NCI-H2171 (cell line): ENCODE measurements at regions not wholly inside any gene's neighbourhood (a gene's known extent, or its start where the extent isn't known, plus 50 kb on each side); places are given as distances from the start of the nearest gene placed in this dataset.

Experiments used
- DNase-seq: peaks from one replicate; lab custom pipeline; 2025; lab: John Stamatoyannopoulos, UW

- no peak for DNase-seq
Observed at GRCh38 chr4:24105327-24106038, 215.6 kb upstream of the PPARGC1A start.

GRCh38 chr4:24104158-24104565 lies 214.3 kb upstream of the PPARGC1A start:
- DNase-seq = no peak

- DNase-seq = no peak
Observed at GRCh38 chr4:24103434-24104157, 213.7 kb upstream of the PPARGC1A start.

DNA sequence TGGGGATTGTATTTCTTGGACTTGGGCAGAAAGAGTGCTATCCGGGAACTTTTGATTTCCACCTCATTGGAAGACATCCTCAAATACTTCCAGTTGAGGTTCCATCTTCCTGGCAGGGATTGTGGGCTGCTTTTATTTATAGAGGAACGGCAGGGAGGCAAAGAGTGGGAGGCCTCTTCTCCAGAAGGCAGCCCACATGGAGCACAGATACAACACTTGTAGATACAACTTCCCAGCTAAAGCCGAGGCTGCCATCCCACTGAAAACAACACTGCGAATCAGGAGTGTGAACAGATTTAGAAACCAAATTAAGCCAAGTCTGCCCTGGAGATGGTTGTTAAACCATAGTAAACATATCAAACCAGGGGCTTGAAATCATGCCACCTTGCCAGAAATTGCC lies 212.8 kb upstream of the PPARGC1A start:
- DNase-seq = no peak

DNA sequence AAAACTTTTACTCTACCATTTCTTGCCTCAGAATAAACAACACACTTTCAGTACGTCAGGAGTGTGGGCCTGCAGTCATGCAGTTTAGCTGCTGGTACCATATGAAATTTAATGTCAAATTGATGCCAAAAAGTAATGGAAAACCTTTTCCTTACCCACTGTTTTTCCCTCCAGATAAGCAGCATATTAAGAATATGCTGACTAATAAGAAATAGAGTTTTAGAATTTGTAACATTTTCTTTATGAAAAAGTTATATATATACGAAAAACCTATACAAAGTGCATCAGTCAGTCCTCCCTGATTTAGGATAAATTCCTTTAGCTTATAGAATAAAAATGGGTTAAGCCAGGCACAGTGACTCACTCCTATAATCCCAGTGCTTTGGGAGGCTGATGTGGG lies 206.8 kb upstream of the PPARGC1A start:
- no peak for DNase-seq

- no peak for DNase-seq
Observed at GRCh38 chr4:24094726-24095125, 204.9 kb upstream of the PPARGC1A start.

GRCh38 chr4:24093446-24093845 lies 203.6 kb upstream of the PPARGC1A start:
- DNase-seq = no peak

- DNase-seq = no peak
Observed at GRCh38 chr4:24091639-24092233, 201.9 kb upstream of the PPARGC1A start.

- DNase-seq = no peak
Observed at GRCh38 chr4:24089851-24090534, 200.1 kb upstream of the PPARGC1A start.

DNA sequence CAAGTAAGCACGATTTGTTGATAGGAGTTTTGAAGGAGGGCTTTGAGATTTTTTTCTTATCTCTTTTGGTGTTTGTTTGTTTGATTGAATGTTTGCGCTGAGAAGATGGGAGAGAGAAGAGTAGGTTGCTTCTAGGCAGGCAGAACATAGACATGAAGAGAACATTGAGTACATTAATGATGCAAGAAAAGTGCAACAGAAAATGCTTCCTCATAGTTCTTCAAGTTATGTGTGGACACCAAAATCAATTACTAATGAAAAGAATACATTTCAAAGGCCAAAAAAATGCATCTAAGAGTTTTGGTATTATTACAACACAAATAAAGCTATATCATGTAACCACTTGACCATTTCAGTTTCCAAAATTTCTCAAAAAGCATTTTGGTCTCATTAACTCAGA lies 191.0 kb upstream of the PPARGC1A start:
- no peak for DNase-seq

GRCh38 chr4:24078347-24078962 lies 188.6 kb upstream of the PPARGC1A start:
- DNase-seq = no peak

GRCh38 chr4:24076811-24077210 lies 187.0 kb upstream of the PPARGC1A start:
- no peak for DNase-seq

DNA sequence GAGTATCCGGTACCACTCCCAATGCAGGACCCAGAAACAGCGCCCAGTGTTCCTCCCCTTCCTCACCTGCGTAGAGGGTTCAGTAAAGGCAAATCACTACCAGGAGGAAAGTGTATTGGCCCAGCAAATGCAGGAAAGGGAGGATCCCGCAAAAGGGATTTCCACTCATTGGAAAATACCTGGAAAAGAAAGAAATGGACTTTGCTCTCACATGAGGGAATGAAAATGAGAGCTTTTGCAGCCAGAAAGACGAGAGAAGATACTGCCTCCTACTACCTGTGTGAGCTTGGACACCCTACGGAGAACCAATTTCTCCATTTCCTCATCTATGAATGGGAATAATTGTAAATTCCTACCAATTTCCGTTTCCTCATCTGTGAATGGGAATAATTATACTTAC lies 184.1 kb upstream of the PPARGC1A start:
- DNase-seq = no peak

- DNase-seq = no peak
Observed at GRCh38 chr4:24071612-24072372, 181.9 kb upstream of the PPARGC1A start.

DNA sequence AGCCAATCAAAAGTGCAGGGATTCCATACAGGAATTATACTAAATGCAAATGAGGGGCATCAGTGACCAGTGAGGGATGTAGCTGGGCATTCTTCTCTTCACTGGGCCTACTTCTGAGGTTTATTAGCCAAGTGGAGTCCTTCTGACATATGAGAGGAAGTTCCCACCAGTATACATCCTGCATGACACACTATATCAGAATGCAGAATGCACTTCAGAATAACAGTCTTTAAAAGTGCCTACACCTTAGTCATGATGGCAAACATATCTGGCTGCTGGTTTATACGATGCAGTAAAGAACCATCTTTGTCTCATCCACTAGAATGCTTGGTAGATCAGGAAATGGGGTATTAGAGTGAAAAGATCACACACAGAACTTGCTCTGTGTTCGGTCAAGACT lies 180.3 kb upstream of the PPARGC1A start:
- no peak for DNase-seq

DNA sequence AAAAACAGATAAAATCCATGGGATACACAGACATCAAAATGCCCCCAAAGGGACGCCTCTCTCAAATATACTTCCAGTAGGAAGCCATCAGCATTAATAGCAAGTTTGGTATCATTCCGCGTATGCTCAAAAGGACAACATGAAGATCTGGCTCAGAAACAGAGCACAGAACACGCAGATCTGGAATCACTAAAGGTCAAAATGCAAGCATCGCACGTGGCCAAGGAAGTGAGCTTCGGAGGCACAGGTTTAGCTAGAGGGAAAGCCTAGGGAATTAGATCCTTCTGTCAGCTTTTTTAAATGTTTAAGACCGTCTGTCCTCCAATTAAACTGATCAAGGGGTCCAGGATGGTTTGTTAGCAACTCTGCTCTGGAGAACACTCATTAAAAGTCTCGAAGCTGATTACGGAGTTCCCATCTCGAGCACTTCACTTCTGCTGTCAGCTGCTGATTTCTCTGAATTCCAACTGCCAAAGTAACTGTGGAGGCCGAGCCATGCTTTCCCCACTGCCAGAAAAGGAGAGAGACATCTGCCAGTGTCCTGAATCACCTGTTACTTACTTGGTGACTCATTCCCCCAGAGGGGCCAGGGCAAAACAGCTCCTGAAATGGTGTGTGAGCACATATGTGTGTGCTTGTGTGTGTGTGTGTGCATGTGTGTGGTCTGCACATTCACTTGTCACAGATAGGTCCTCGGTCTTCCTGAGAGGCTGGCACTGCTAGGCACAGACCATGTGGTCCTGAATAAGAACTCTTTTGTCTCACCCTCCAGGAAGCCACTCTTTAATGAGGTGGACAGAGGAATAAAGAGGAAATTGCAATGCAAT lies 177.7 kb upstream of the PPARGC1A start:
- DNase-seq = peak; percentile 8

DNA sequence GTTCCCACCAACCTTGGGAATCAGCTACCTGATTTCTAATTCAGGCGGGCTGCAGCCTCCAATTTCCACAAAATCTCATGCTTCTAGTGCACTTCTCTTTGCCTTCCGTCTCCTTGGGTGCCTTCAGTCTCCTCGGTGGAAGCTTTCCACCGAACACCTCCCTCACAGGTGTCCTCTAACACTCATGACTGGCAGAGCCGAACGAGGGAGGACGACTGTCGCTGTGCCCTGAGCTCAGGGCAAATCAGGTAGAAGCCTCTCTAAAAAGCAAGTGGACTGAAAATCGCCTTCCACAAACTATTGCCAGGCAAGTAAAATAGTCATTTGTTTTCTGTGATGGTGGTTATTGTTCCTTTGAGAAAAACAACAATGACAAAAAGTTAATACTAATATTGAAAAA lies 176.1 kb upstream of the PPARGC1A start:
- no peak for DNase-seq

GRCh38 chr4:24063731-24064130 lies 173.9 kb upstream of the PPARGC1A start:
- DNase-seq = peak; percentile 1

- no peak for DNase-seq
Observed at GRCh38 chr4:24060932-24061331, 171.1 kb upstream of the PPARGC1A start.

DNA sequence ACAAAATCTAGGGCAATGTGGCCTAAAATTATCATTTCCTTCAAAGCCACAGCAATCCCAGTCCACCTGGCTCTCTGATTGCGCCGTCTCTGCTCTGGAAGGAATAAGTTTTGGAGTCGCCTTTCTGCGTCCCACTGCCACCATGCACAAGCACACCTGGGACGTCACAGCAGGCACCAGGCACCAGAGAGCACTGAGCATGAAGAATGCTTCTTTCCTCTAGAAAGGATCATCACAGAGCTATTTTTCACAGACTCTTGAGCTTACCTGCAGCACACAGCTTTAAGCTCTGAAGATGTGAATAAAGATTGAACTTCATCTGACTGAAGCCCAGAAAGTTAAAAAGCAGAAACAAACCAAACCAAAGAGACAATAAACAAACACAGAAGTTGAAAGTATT lies 170.0 kb upstream of the PPARGC1A start:
- no peak for DNase-seq
